MM.1S (cell line): ENCODE measurements at regions not wholly inside any gene's neighbourhood (a gene's known extent, or its start where the extent isn't known, plus 50 kb on each side); places are given as distances from the start of the nearest gene placed in this dataset.

ENCODE experiments used
- CTCF ChIP-seq: fragments of 300-600 bp; sonication (generic); IDR thresholded peaks from 2 replicates; pipeline ENCODE4 v1.5.1; 2016; ENCODE audit warnings: antibody characterized with exemption, low read length, mixed read lengths
- EZH2 ChIP-seq: fragments of 300-600 bp; sonication (generic); optimal IDR thresholded peaks from 2 replicates; pipeline ENCODE3; 2017; ENCODE audit warnings: low read depth, mild to moderate bottlenecking, antibody characterized with exemption, low read length, mixed read lengths

- no peak for TF ChIP-seq CTCF
- no peak for TF ChIP-seq EZH2
Measured at GRCh38 chr4:26093551-26093950, 179.5 kb downstream of the SMIM20 start.
